Upper lobe of left lung (tissue), 6 donors: ENCODE measurements at regions not wholly inside any gene's neighbourhood (a gene's known extent, or its start where the extent isn't known, plus 50 kb on each side); places are given as distances from the start of the nearest gene placed in this dataset.
A peak's percentile ranks its signal among the peaks of the same experiment; 100 is the strongest.

ENCODE experiments used
- ATAC-seq, 2 donors: fragments of 200-7000 bp; cut with Tn5 transposase; one replicate each; pipeline ENCODE4 v1.9.1; 2022; ENCODE audit warnings: mild to moderate bottlenecking in 2 of 2, moderate library complexity in 2 of 2; ENCODE audit not compliant: low FRiP score in 2 of 2
- DNase-seq, 2 donors: peaks; one replicate each; pipeline ENCODE4 v3.0.0-alpha.2; 2019 to 2020
- H3K27ac ChIP-seq, 4 donors: fragments of 200-600 bp; sonication (generic); one replicate each; pipeline ENCODE4 v1.5.1; 2016 to 2019
- H3K27me3 ChIP-seq, 4 donors: fragments of 200-600 bp; sonication (generic); one replicate each; pipeline ENCODE4 v1.5.1; 2017 to 2019
- H3K36me3 ChIP-seq, 4 donors: fragments of 200-600 bp; sonication (generic); one replicate each; pipeline ENCODE4 v1.5.1; 2016 to 2019
- H3K4me1 ChIP-seq, 4 donors: fragments of 200-600 bp; sonication (generic); one replicate each; pipeline ENCODE4 v1.5.1; 2018 to 2019
- H3K4me3 ChIP-seq, 4 donors: fragments of 200-600 bp; sonication (generic); one replicate each; pipeline ENCODE4 v1.5.1; 2017 to 2019; ENCODE audit warnings: mild to moderate bottlenecking in 2 of 4, moderate library complexity in 1 of 4
- H3K9me3 ChIP-seq, 4 donors: fragments of 200-600 bp; sonication (generic); one replicate each; pipeline ENCODE4 v1.5.1; 2018 to 2019
- EP300 ChIP-seq, 4 donors: sonication (generic); formaldehyde crosslinking; IDR thresholded peaks; one replicate each; pipeline ENCODE4 v1.5.1; 2017; ENCODE audit warnings: antibody characterized with exemption in 4 of 4, control low read depth in 2 of 4
- POLR2A ChIP-seq, 4 donors: fragments of 450-650 bp; IDR thresholded peaks; one replicate each; pipeline ENCODE4 v1.5.1; 2016 to 2017; ENCODE audit warnings: antibody characterized with exemption in 4 of 4, mild to moderate bottlenecking in 2 of 4
- POLR2AphosphoS5 ChIP-seq, 2 donors: sonication (generic); formaldehyde crosslinking; IDR thresholded peaks; one replicate each; pipeline ENCODE4 v1.5.1; 2017; ENCODE audit warnings: antibody characterized with exemption in 2 of 2
- WGBS, 2 donors: methylation state at CpG; one replicate each; pipeline ENCODE4 v1.1.5; 2017 to 2018; 5-methylcytosine and 5-hydroxymethylcytosine counted together
- TF ChIP-seq, protein P1 (sequence below), 6 experiments: fragments of 450-650 bp in 4 of 6; fragments of 200-600 bp in 2 of 6; sonication (generic) in 2 of 6; IDR thresholded peaks; one replicate each; pipeline ENCODE4 v1.5.1; 2016 to 2019; ENCODE audit warnings: antibody characterized with exemption in 6 of 6
- donor health status: DM: no; HTN: no; CAD: no; lungs with moderate emphysema.
- donor health status: DM: no; HTN: yes; CAD: no; lungs with severe emphysema.

DNA sequence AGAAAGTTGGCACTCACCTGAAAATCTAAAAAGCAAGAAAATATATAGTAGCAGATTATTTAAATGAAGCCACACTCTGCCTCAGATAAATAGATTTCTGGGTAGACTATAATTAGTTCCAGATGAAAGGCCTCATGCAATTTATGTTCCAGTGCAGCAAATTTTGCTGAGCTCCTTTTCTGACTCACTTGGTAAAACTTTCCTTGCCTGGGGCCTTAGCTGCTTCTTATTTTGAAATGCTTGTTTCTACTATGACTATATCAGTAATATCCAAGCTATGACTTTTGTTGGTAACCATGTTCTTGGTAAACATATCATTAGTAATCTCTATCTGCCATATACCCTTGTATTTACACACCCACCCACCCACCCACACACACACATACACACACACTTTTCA is 961.8 kb downstream of the SH3BGRL start:
- Histone ChIP-seq H3K27me3 (no peaks in the 10 kb centered on the region), H3K36me3 (no peaks in the 10 kb centered on the region), H3K27ac (no peak overlapping the region), H3K4me3 (no peak overlapping the region), H3K4me1 (no peaks in the 10 kb centered on the region), H3K9me3 (peaks cover 0 to 6% (median 0%) of the 10 kb centered on the region in 4 donors)
- DNase-seq (no peak), ATAC-seq (no peak)
- TF ChIP-seq, protein P1, sequence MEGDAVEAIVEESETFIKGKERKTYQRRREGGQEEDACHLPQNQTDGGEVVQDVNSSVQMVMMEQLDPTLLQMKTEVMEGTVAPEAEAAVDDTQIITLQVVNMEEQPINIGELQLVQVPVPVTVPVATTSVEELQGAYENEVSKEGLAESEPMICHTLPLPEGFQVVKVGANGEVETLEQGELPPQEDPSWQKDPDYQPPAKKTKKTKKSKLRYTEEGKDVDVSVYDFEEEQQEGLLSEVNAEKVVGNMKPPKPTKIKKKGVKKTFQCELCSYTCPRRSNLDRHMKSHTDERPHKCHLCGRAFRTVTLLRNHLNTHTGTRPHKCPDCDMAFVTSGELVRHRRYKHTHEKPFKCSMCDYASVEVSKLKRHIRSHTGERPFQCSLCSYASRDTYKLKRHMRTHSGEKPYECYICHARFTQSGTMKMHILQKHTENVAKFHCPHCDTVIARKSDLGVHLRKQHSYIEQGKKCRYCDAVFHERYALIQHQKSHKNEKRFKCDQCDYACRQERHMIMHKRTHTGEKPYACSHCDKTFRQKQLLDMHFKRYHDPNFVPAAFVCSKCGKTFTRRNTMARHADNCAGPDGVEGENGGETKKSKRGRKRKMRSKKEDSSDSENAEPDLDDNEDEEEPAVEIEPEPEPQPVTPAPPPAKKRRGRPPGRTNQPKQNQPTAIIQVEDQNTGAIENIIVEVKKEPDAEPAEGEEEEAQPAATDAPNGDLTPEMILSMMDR (IDR thresholded peaks at IDR 0.05), result no peak
- TF ChIP-seq EP300 (IDR thresholded peaks at IDR 0.05) (no peak), POLR2AphosphoS5 (IDR thresholded peaks at IDR 0.05) (no peak), POLR2A (IDR thresholded peaks at IDR 0.05) (no peak)

DNA sequence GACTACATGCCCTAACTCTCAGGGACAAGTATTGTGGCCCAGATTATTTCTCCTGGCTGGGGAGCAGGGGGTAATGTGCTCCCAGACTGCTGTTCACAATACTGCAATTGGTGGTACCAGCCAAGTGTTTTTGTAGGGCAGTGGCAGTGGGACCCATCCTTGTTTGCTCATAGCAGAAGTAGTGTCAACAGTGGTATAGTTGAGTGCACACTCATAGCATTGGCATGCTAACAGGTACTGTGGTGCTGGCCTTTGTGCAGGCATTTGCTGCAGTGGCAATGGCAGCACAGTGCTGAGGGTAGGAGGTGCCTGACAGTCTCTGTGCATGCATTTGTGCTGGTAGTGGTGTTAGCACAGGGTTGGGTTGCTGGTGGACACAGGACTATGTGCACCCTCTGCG is 995.0 kb downstream of the SH3BGRL start:
- ATAC-seq (peak in 1 of 2 donors; percentile 51), DNase-seq (no peak)
- Histone ChIP-seq H3K4me3 (no peak overlapping the region), H3K36me3 (no peaks in the 10 kb centered on the region), H3K27me3 (no peaks in the 10 kb centered on the region), H3K9me3 (no peaks in the 10 kb centered on the region), H3K4me1 (no peaks in the 10 kb centered on the region), H3K27ac (no peak overlapping the region)
- TF ChIP-seq, protein P1 (IDR thresholded peaks at IDR 0.05), result no peak
- TF ChIP-seq POLR2A (IDR thresholded peaks at IDR 0.05) (no peak), EP300 (IDR thresholded peaks at IDR 0.05) (no peak), POLR2AphosphoS5 (IDR thresholded peaks at IDR 0.05) (no peak)
- WGBS, 2 donors, result 69% methylated on average over 1 of the region's 1 CpG; no CpG with 5 or more reads in 1 of the 2 donors

DNA sequence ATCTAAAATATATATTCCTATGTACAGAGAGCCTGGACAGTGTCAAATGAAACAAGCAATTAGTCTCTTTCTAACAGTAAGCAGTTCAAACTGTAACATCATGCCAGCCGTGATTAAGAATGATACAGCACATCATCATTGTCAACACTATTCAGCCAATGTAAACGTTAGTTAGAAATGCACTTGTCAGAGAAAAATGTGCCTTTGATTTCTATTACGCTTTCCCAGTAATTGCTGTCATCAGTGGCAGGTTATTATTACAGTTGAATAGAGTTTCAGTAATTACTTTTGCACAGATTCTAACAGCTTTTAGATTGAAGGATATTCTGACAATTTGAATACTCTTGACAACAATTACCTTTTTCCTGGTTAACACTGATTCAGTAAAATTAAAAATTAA is 1007.1 kb downstream of the SH3BGRL start:
- DNase-seq (no peak), ATAC-seq (no peak)
- TF ChIP-seq, protein P1 (IDR thresholded peaks at IDR 0.05), result no peak
- no peak for TF ChIP-seq POLR2AphosphoS5 (IDR thresholded peaks at IDR 0.05)
- no peak for TF ChIP-seq EP300 (IDR thresholded peaks at IDR 0.05)
- no peak for TF ChIP-seq POLR2A (IDR thresholded peaks at IDR 0.05)
- Histone ChIP-seq H3K36me3 (no peaks in the 10 kb centered on the region), H3K27me3 (no peaks in the 10 kb centered on the region), H3K4me1 (no peaks in the 10 kb centered on the region), H3K9me3 (peaks cover 0 to 4% (median 0%) of the 10 kb centered on the region in 4 donors), H3K27ac (no peak overlapping the region), H3K4me3 (no peak overlapping the region)
- WGBS, 2 donors, result 46 to 56% methylated on average over 3 of the region's 3 CpGs

DNA sequence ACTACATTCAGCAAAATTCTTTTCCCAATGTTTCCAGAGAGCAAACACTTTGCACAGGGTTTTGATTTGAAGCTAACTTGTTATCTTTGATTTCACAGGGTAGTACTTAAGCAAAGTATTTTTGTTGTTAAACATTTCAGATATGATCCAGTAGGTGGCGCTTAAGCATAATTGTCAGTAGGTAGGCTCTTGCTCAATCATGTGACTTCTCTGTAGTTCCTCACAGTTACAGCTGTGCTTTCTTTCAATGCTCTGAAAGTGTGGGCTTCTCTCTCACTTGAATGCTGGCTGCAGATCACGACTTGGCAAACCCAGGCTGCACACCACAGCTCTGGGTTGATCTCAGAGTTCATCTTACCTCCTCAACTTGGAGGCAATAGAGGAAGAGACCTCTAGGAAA is 1016.5 kb downstream of the SH3BGRL start:
- DNase-seq (no peak), ATAC-seq (no peak)
- Histone ChIP-seq H3K27me3 (no peaks in the 10 kb centered on the region), H3K4me1 (no peaks in the 10 kb centered on the region), H3K36me3 (no peaks in the 10 kb centered on the region), H3K9me3 (no peaks in the 10 kb centered on the region), H3K4me3 (no peak overlapping the region), H3K27ac (no peak overlapping the region)
- no peak for TF ChIP-seq EP300 (IDR thresholded peaks at IDR 0.05)
- TF ChIP-seq, protein P1 (IDR thresholded peaks at IDR 0.05), result peak in 5 of 6 experiments; percentile 18 to 43 (median 37)
- 0 to 19% methylated on average over 1 to 2 of the region's 2 CpGs for WGBS, 2 donors

DNA sequence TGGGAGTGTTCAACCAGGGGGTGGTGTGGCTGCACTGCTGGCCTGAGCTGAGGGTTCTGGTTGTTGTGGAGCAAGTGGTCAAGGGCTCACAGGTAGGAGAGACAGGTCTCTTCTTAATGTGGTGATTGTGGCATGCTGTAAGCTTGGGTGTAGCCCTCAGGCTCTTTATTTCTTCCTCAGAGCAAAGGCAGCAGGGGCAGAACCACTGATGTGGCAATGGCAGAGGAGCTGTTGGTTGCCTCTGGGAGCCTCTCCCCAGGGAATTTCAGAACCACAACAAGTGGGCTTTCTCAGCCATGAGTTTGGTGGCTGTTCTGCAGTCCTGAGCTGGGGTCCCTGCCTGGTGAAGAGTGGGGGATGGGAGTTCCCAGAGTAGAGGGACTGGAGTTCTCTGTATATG is 1017.2 kb downstream of the SH3BGRL start:
- no peak overlapping the region for H3K4me3 ChIP-seq
- no peaks in the 10 kb centered on the region for H3K4me1 ChIP-seq
- H3K27me3 ChIP-seq, result no peaks in the 10 kb centered on the region
- no peaks in the 10 kb centered on the region for H3K9me3 ChIP-seq
- no peak overlapping the region for H3K27ac ChIP-seq
- no peaks in the 10 kb centered on the region for H3K36me3 ChIP-seq
- no peak for DNase-seq
- no peak for ATAC-seq
- TF ChIP-seq POLR2AphosphoS5 (IDR thresholded peaks at IDR 0.05) (no peak), EP300 (IDR thresholded peaks at IDR 0.05) (no peak), POLR2A (IDR thresholded peaks at IDR 0.05) (no peak)
- TF ChIP-seq, protein P1 (IDR thresholded peaks at IDR 0.05), result no peak
